ENCODE measurements at regions not wholly inside any gene's neighbourhood (a gene's known extent, or its start where the extent isn't known, plus 50 kb on each side); places are given as distances from the start of the nearest gene placed in this dataset.

GRCh38 chr10:94052866-94053791, 59.4 kb downstream of the PLCE1 start:
- WGBS, 5 donors = 79 to 91% (median 89%) methylated on average over 11 of the region's 11 CpGs
- Histone ChIP-seq H3K9me3 (no peaks in the 10 kb centered on the region), H3K4me3 (no peak overlapping the region), H3K4me1 (no peaks in the 10 kb centered on the region), H3K36me3 (no peaks in the 10 kb centered on the region), H3K27me3 (replicated peaks in 1 of 7) (no peaks in the 10 kb centered on the region), H3K27ac (no peak overlapping the region)
- DNase-seq = no peak
- no peak for TF ChIP-seq POLR2A (IDR thresholded peaks at IDR 0.05)
- TF ChIP-seq POLR2AphosphoS5 (IDR thresholded peaks at IDR 0.05) = no peak
- no peak for TF ChIP-seq CTCF (IDR thresholded peaks at IDR 0.05 in 8 of 11, conservative IDR thresholded peaks at IDR 0.05 in 3 of 11)
- intact Hi-C loops (cut with DNase I; ENCODE audit: low total_unique reads) = no loop called here

GRCh38 chr10:94059178-94059883, 65.6 kb downstream of the PLCE1 start:
- Histone ChIP-seq H3K27me3 (replicated peaks in 1 of 7) (no peaks in the 10 kb centered on the region), H3K4me3 (no peak overlapping the region), H3K4me1 (no peaks in the 10 kb centered on the region), H3K36me3 (no peaks in the 10 kb centered on the region), H3K9me3 (no peaks in the 10 kb centered on the region), H3K27ac (no peak overlapping the region)
- WGBS, 5 donors = 83 to 89% (median 83%) methylated on average over 3 of the region's 3 CpGs
- no peak for DNase-seq
- intact Hi-C loops (cut with DNase I; ENCODE audit: low total_unique reads) = no loop called here
- TF ChIP-seq POLR2A (IDR thresholded peaks at IDR 0.05) = no peak
- no peak for TF ChIP-seq CTCF (IDR thresholded peaks at IDR 0.05 in 8 of 11, conservative IDR thresholded peaks at IDR 0.05 in 3 of 11)
- no peak for TF ChIP-seq POLR2AphosphoS5 (IDR thresholded peaks at IDR 0.05)

- H3K27me3 ChIP-seq (replicated peaks in 1 of 7) = no peaks in the 10 kb centered on the region
- 79 to 91% (median 86%) methylated on average over 2 of the region's 2 CpGs for WGBS, 5 donors
- no peaks in the 10 kb centered on the region for H3K4me1 ChIP-seq
- H3K4me3 ChIP-seq = no peak overlapping the region
- no peak for DNase-seq
- intact Hi-C loops (cut with DNase I; ENCODE audit: low total_unique reads) = no loop called here
- no peaks in the 10 kb centered on the region for H3K36me3 ChIP-seq
- no peaks in the 10 kb centered on the region for H3K9me3 ChIP-seq
- TF ChIP-seq POLR2A (IDR thresholded peaks at IDR 0.05) = no peak
- TF ChIP-seq CTCF (IDR thresholded peaks at IDR 0.05 in 8 of 11, conservative IDR thresholded peaks at IDR 0.05 in 3 of 11) = no peak
- no peak for TF ChIP-seq POLR2AphosphoS5 (IDR thresholded peaks at IDR 0.05)
- H3K27ac ChIP-seq = no peak overlapping the region
Observed at GRCh38 chr10:94061026-94061425, 67.3 kb downstream of the PLCE1 start.

DNA sequence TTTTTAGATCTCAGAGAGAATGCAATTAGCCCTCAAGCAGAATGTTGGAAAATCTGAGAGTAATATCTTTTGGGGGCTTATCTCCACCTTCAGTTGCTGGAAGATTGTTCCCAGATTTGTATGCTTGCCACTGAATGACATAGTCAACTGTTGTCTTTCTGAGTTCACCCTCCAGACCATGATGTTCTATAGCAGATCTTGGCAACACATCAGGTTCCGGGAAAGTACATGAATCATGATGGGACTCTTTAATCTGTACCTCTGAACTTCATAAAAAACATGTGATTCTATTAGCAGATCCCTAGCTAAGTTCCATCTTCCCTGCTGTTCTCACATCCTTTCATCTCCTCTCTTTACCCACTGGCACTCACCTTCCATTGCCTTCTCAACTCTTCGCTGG, 68.9 kb downstream of the PLCE1 start:
- 81 to 98% (median 89%) methylated on average over 2 of the region's 2 CpGs for WGBS, 5 donors
- TF ChIP-seq POLR2A (IDR thresholded peaks at IDR 0.05) = no peak
- no peak for TF ChIP-seq POLR2AphosphoS5 (IDR thresholded peaks at IDR 0.05)
- TF ChIP-seq CTCF (IDR thresholded peaks at IDR 0.05 in 8 of 11, conservative IDR thresholded peaks at IDR 0.05 in 3 of 11) = no peak
- H3K27ac ChIP-seq = no peak overlapping the region
- no peak for DNase-seq
- no peaks in the 10 kb centered on the region for H3K4me1 ChIP-seq
- no peaks in the 10 kb centered on the region for H3K27me3 ChIP-seq (replicated peaks in 1 of 7)
- no peaks in the 10 kb centered on the region for H3K36me3 ChIP-seq
- H3K4me3 ChIP-seq = no peak overlapping the region
- intact Hi-C loops (cut with DNase I; ENCODE audit: low total_unique reads) = no loop called here
- no peaks in the 10 kb centered on the region for H3K9me3 ChIP-seq
